H9 (cell line): ENCODE measurements at regions not wholly inside any gene's neighbourhood (a gene's known extent, or its start where the extent isn't known, plus 50 kb on each side); places are given as distances from the start of the nearest gene placed in this dataset.

Experiments
- DNase-seq: peaks from one replicate; pipeline ENCODE4 v3.0.0-alpha.2; 2017
- H2AFZ ChIP-seq: one replicate; pipeline ENCODE4 v1.6.1; 2013; ENCODE audit warnings: mild to moderate bottlenecking, low read length, control low read depth, moderate library complexity
- H2AK5ac ChIP-seq: 2 replicates; pipeline ENCODE4 v1.6.1; 2013; ENCODE audit warnings: low read length, control low read depth, mixed read lengths; ENCODE audit not compliant: insufficient read length
- H2BK120ac ChIP-seq: one replicate; pipeline ENCODE4 v1.6.1; 2013; ENCODE audit warnings: low read depth, mild to moderate bottlenecking, low read length, control low read depth, inconsistent platforms; ENCODE audit not compliant: poor library complexity, severe bottlenecking
- H2BK12ac ChIP-seq: 2 replicates; pipeline ENCODE4 v1.6.1; 2013; ENCODE audit warnings: low read length, control low read depth, mixed read lengths, low read depth; ENCODE audit not compliant: insufficient read length
- H2BK15ac ChIP-seq: 2 replicates; pipeline ENCODE4 v1.6.1; 2013; ENCODE audit warnings: low read depth, low read length, control low read depth
- H2BK20ac ChIP-seq: one replicate; pipeline ENCODE4 v1.6.1; 2013; ENCODE audit warnings: low read depth, mild to moderate bottlenecking, low read length, control low read depth, inconsistent platforms; ENCODE audit not compliant: poor library complexity, severe bottlenecking
- H2BK5ac ChIP-seq: 2 replicates; pipeline ENCODE4 v1.6.1; 2013; ENCODE audit warnings: low read length, control low read depth, mixed read lengths; ENCODE audit not compliant: insufficient read length
- H3K14ac ChIP-seq: 2 replicates; pipeline ENCODE4 v1.6.1; 2013; ENCODE audit warnings: low read length, control low read depth; ENCODE audit not compliant: insufficient read depth
- H3K18ac ChIP-seq: 2 replicates; pipeline ENCODE4 v1.6.1; 2013; ENCODE audit warnings: low read depth, mild to moderate bottlenecking, mixed read lengths, low read length, control low read depth; ENCODE audit not compliant: insufficient read length
- H3K23ac ChIP-seq: 2 replicates; pipeline ENCODE4 v1.6.1; 2013; ENCODE audit warnings: low read length, control low read depth, mixed read lengths, low read depth; ENCODE audit not compliant: insufficient read length
- H3K23me2 ChIP-seq: 2 replicates; pipeline ENCODE4 v1.6.1; 2013; ENCODE audit warnings: low read depth, mild to moderate bottlenecking, mixed read lengths, low read length, control low read depth; ENCODE audit not compliant: insufficient read length, poor library complexity, severe bottlenecking
- H3K27ac ChIP-seq: 2 replicates; pipeline ENCODE4 v1.5.1; 2013; ENCODE audit warnings: low read length, control low read depth, mixed read lengths, low read depth; ENCODE audit not compliant: insufficient read length
- H3K27me3 ChIP-seq: 2 replicates; pipeline ENCODE4 v1.6.1; 2013; ENCODE audit warnings: low read length, control low read depth, inconsistent platforms; ENCODE audit not compliant: insufficient read depth
- H3K4ac ChIP-seq: 2 replicates; pipeline ENCODE4 v1.6.1; 2013; ENCODE audit warnings: low read depth, mild to moderate bottlenecking, control low read depth, inconsistent platforms, low read length, moderate library complexity
- H3K4me1 ChIP-seq: 2 replicates; pipeline ENCODE4 v1.6.1; 2013; ENCODE audit warnings: low read length, control low read depth, inconsistent platforms; ENCODE audit not compliant: insufficient read depth
- H3K4me2 ChIP-seq: 2 replicates; pipeline ENCODE4 v1.6.1; 2013; ENCODE audit warnings: low read length, control low read depth, mixed read lengths; ENCODE audit not compliant: insufficient read length, insufficient read depth
- H3K56ac ChIP-seq: 2 replicates; pipeline ENCODE4 v1.6.1; 2013; ENCODE audit warnings: low read depth, mild to moderate bottlenecking, mixed read lengths, low read length, control low read depth; ENCODE audit not compliant: insufficient read length
- H3K79me1 ChIP-seq: 2 replicates; pipeline ENCODE4 v1.6.1; 2013; ENCODE audit warnings: low read depth, mild to moderate bottlenecking, moderate library complexity, low read length, control low read depth, inconsistent platforms; ENCODE audit not compliant: insufficient read depth, poor library complexity, severe bottlenecking
- H3K79me2 ChIP-seq: 2 replicates; pipeline ENCODE4 v1.6.1; 2013; ENCODE audit warnings: low read length, control low read depth, inconsistent platforms; ENCODE audit not compliant: insufficient read depth
- H3K9ac ChIP-seq: 2 replicates; pipeline ENCODE4 v1.6.1; 2013; ENCODE audit warnings: low read length, control low read depth, mixed read lengths; ENCODE audit not compliant: insufficient read length; ENCODE audit errors: extremely low read depth
- H3K9me3 ChIP-seq: one replicate; pipeline ENCODE4 v1.6.1; 2013; ENCODE audit warnings: low read depth, low read length, inconsistent platforms; ENCODE audit not compliant: control insufficient read depth
- H3T11ph ChIP-seq: one replicate; pipeline ENCODE4 v1.6.1; 2013; ENCODE audit warnings: mild to moderate bottlenecking, low read length, control low read depth, inconsistent platforms
- H4K20me1 ChIP-seq: one replicate; pipeline ENCODE4 v1.6.1; 2013; ENCODE audit not compliant: control insufficient read depth, insufficient read length, insufficient read depth
- H4K5ac ChIP-seq: 2 replicates; pipeline ENCODE4 v1.6.1; 2013; ENCODE audit warnings: low read depth, mild to moderate bottlenecking, mixed read lengths, low read length, control low read depth; ENCODE audit not compliant: insufficient read length
- H4K8ac ChIP-seq: replicated peaks from 2 replicates; pipeline ENCODE4 v1.6.1; 2013; ENCODE audit warnings: low read length, control low read depth, mixed read lengths, low read depth; ENCODE audit not compliant: insufficient read length
- H4K91ac ChIP-seq: 2 replicates; pipeline ENCODE4 v1.6.1; 2013; ENCODE audit warnings: low read depth, mild to moderate bottlenecking, moderate library complexity, mixed read lengths, low read length, control low read depth; ENCODE audit not compliant: insufficient read length
- H3K27ac Mint-ChIP-seq, 3 experiments: 2 replicates in 2 of 3; 3 replicates in 1 of 3; pipeline ENCODE4 v1.8.0; 2020 to 2021; ENCODE audit warnings: mixed read lengths in 3 of 3, mild to moderate bottlenecking in 1 of 3, moderate library complexity in 1 of 3
- H3K27me3 Mint-ChIP-seq: 2 replicates; pipeline ENCODE4 v1.8.0; 2021; ENCODE audit warnings: low read depth, mild to moderate bottlenecking, moderate library complexity, mixed read lengths
- H3K36me3 Mint-ChIP-seq, 3 experiments: 2 replicates in 2 of 3; 3 replicates in 1 of 3; pipeline ENCODE4 v1.8.0; 2020 to 2021; ENCODE audit warnings: low read depth in 3 of 3, mixed read lengths in 3 of 3; ENCODE audit not compliant: insufficient read depth in 1 of 3
- H3K4me1 Mint-ChIP-seq, 2 experiments: 2 replicates each; pipeline ENCODE4 v1.8.0; 2020; ENCODE audit warnings: mixed read lengths in 2 of 2
- H3K4me3 Mint-ChIP-seq, 2 experiments: 2 replicates in 1 of 2; 3 replicates in 1 of 2; pipeline ENCODE4 v1.8.0; 2020 to 2021; ENCODE audit warnings: mild to moderate bottlenecking in 2 of 2, mixed read lengths in 2 of 2, moderate library complexity in 1 of 2
- H3K9me3 Mint-ChIP-seq, 2 experiments: 2 replicates in 1 of 2; 3 replicates in 1 of 2; pipeline ENCODE4 v1.8.0; 2020; ENCODE audit warnings: mild to moderate bottlenecking in 2 of 2, mixed read lengths in 2 of 2, moderate library complexity in 1 of 2
- CTCF ChIP-seq: fragments of 200-600 bp; sonication (generic); conservative IDR thresholded peaks from 3 replicates; pipeline ENCODE4 v1.8.0; 2021; ENCODE audit warnings: antibody characterized with exemption, mild to moderate bottlenecking
- WGBS: extraction: QIAGEN DNeasy Blood & Tissue Kit; methylation state at CpG from one replicate; pipeline ENCODE4 v1.1.7; 2013; ENCODE audit warnings: missing lambda C conversion rate, low lambda C conversion rate, mixed read lengths; ENCODE audit not compliant: insufficient read length; ENCODE audit errors: extremely low coverage; 5-methylcytosine and 5-hydroxymethylcytosine counted together

GRCh38 chr21:41596241-41596925 is 88.4 kb upstream of the TMPRSS2 start:
- no peak overlapping the region for H2BK20ac ChIP-seq
- no peak for TF ChIP-seq CTCF
- no peak overlapping the region for H4K8ac ChIP-seq
- no peaks in the 10 kb centered on the region; the same call in 1 of the 2 replicates for H3K27me3 ChIP-seq
- H3K9me3 ChIP-seq, result no peaks in the 10 kb centered on the region
- no peak overlapping the region for H3K18ac ChIP-seq
- Mint-ChIP-seq H3K36me3 (no peaks in the 10 kb centered on the region), H3K27ac (no peak overlapping the region), H3K9me3 (no peaks in the 10 kb centered on the region; a peak in 1 of 5 replicates), H3K4me1 (peaks cover 25 to 27% of the 10 kb centered on the region in 2 experiments), H3K27me3 (peaks cover 52% of the 10 kb centered on the region), H3K4me3 (no peak overlapping the region)
- no peak for DNase-seq
- no peak overlapping the region for H2AFZ ChIP-seq
- no peaks in the 10 kb centered on the region for H3K79me1 ChIP-seq
- H2AK5ac ChIP-seq, result no peak overlapping the region
- H3T11ph ChIP-seq, result no peak overlapping the region
- H2BK15ac ChIP-seq, result no peak overlapping the region
- H3K9ac ChIP-seq, result no peak overlapping the region
- no peak overlapping the region for H3K27ac ChIP-seq
- H3K4ac ChIP-seq, result no peak overlapping the region
- no peak overlapping the region for H3K14ac ChIP-seq
- H2BK5ac ChIP-seq, result no peak overlapping the region
- H3K23me2 ChIP-seq, result no peaks in the 10 kb centered on the region
- H4K5ac ChIP-seq, result no peak overlapping the region
- H2BK120ac ChIP-seq, result no peak overlapping the region
- H4K20me1 ChIP-seq, result no peaks in the 10 kb centered on the region
- WGBS, result no CpG with 5 or more reads among the region's 14 CpGs
- H3K56ac ChIP-seq, result no peak overlapping the region
- peaks cover 10% of the 10 kb centered on the region for H3K4me1 ChIP-seq
- H3K79me2 ChIP-seq, result no peaks in the 10 kb centered on the region
- H3K23ac ChIP-seq, result no peak overlapping the region
- H3K4me2 ChIP-seq, result no peak overlapping the region
- no peak overlapping the region for H2BK12ac ChIP-seq
- H4K91ac ChIP-seq, result no peak overlapping the region
